Activated naive CD4-positive, alpha-beta T cell treated with anti-CD3 and anti-CD28 coated beads, Interleukin-2, amount 50 U/mL, for 24 hours (primary cell): ENCODE measurements at regions not wholly inside any gene's neighbourhood (a gene's known extent, or its start where the extent isn't known, plus 50 kb on each side); places are given as distances from the start of the nearest gene placed in this dataset.
"Not testable (repeated sequence)": the region's sequence is repeated elsewhere in the genome, so short reads cannot be mapped to it uniquely, and the experiment has no call there.

ENCODE experiments used
- H3K27ac Mint-ChIP-seq: one replicate; pipeline ENCODE4 v1.8.0; 2021; ENCODE audit warnings: mild to moderate bottlenecking, mixed read lengths
- H3K27me3 Mint-ChIP-seq: one replicate; pipeline ENCODE4 v1.8.0; 2021; ENCODE audit warnings: mixed read lengths
- H3K36me3 Mint-ChIP-seq: one replicate; pipeline ENCODE4 v1.8.0; 2021; ENCODE audit warnings: mixed read lengths
- H3K4me1 Mint-ChIP-seq: one replicate; pipeline ENCODE4 v1.8.0; 2021; ENCODE audit warnings: mixed read lengths
- H3K4me3 Mint-ChIP-seq: one replicate; pipeline ENCODE4 v1.8.0; 2021; ENCODE audit warnings: mild to moderate bottlenecking, mixed read lengths
- H3K9me3 Mint-ChIP-seq: one replicate; pipeline ENCODE4 v1.8.0; 2021; ENCODE audit warnings: mixed read lengths

GRCh38 chr12:16788506-16789203 is 182.7 kb upstream of the LMO3 start:
- no peaks in the 10 kb centered on the region for H3K36me3 Mint-ChIP-seq
- no peaks in the 10 kb centered on the region for H3K4me1 Mint-ChIP-seq
- no peak overlapping the region for H3K27ac Mint-ChIP-seq
- H3K9me3 Mint-ChIP-seq: peaks cover 6% of the 10 kb centered on the region
- no peaks in the 10 kb centered on the region for H3K27me3 Mint-ChIP-seq
- H3K4me3 Mint-ChIP-seq: no peak overlapping the region

GRCh38 chr12:16785953-16786352 is 180.0 kb upstream of the LMO3 start:
- Mint-ChIP-seq H3K9me3 (peaks cover 8% of the 10 kb centered on the region), H3K27ac (no peak overlapping the region), H3K36me3 (no peaks in the 10 kb centered on the region), H3K27me3 (no peaks in the 10 kb centered on the region), H3K4me1 (no peaks in the 10 kb centered on the region), H3K4me3 (no peak overlapping the region)

GRCh38 chr12:16785524-16785923 is 179.6 kb upstream of the LMO3 start:
- H3K27me3 Mint-ChIP-seq: no peaks in the 10 kb centered on the region
- no peaks in the 10 kb centered on the region for H3K4me1 Mint-ChIP-seq
- H3K27ac Mint-ChIP-seq: no peak overlapping the region

GRCh38 chr12:16769129-16769528 is 163.2 kb upstream of the LMO3 start:
- H3K4me1 Mint-ChIP-seq, H3K36me3 Mint-ChIP-seq, H3K27ac Mint-ChIP-seq, H3K4me3 Mint-ChIP-seq, H3K9me3 Mint-ChIP-seq, H3K27me3 Mint-ChIP-seq: not testable (repeated sequence)

More at GRCh38 chr12:16785524-16785923, 179.6 kb upstream of the LMO3 start:
- H3K9me3 Mint-ChIP-seq: peaks cover 9% of the 10 kb centered on the region
- H3K4me3 Mint-ChIP-seq: no peak overlapping the region
- H3K36me3 Mint-ChIP-seq: no peaks in the 10 kb centered on the region

GRCh38 chr12:16766736-16767135 is 160.8 kb upstream of the LMO3 start:
- no peak overlapping the region for H3K4me3 Mint-ChIP-seq

GRCh38 chr12:16763901-16764300 is 157.9 kb upstream of the LMO3 start:
- Mint-ChIP-seq H3K27me3 (no peaks in the 10 kb centered on the region), H3K4me3 (no peak overlapping the region), H3K36me3 (no peaks in the 10 kb centered on the region), H3K9me3 (peaks cover 9% of the 10 kb centered on the region), H3K27ac (no peak overlapping the region), H3K4me1 (no peaks in the 10 kb centered on the region)

More at GRCh38 chr12:16766736-16767135, 160.8 kb upstream of the LMO3 start:
- Mint-ChIP-seq H3K36me3 (no peaks in the 10 kb centered on the region), H3K27me3 (no peaks in the 10 kb centered on the region), H3K9me3 (peaks cover 10% of the 10 kb centered on the region), H3K4me1 (no peaks in the 10 kb centered on the region), H3K27ac (no peak overlapping the region)

GRCh38 chr12:16756833-16757555 is 151.0 kb upstream of the LMO3 start:
- H3K9me3 Mint-ChIP-seq: peaks cover 4% of the 10 kb centered on the region
- no peaks in the 10 kb centered on the region for H3K27me3 Mint-ChIP-seq
- no peak overlapping the region for H3K4me3 Mint-ChIP-seq
- H3K27ac Mint-ChIP-seq: no peak overlapping the region
- no peaks in the 10 kb centered on the region for H3K36me3 Mint-ChIP-seq
- no peaks in the 10 kb centered on the region for H3K4me1 Mint-ChIP-seq

GRCh38 chr12:16730772-16731171 is 124.8 kb upstream of the LMO3 start:
- no peak overlapping the region for H3K27ac Mint-ChIP-seq
- no peak overlapping the region for H3K4me3 Mint-ChIP-seq
- H3K36me3 Mint-ChIP-seq: no peaks in the 10 kb centered on the region
- H3K27me3 Mint-ChIP-seq: no peaks in the 10 kb centered on the region
- no peaks in the 10 kb centered on the region for H3K4me1 Mint-ChIP-seq
- no peaks in the 10 kb centered on the region for H3K9me3 Mint-ChIP-seq

GRCh38 chr12:16726879-16727278 is 120.9 kb upstream of the LMO3 start:
- no peak overlapping the region for H3K4me3 Mint-ChIP-seq
- H3K36me3 Mint-ChIP-seq: no peaks in the 10 kb centered on the region
- no peaks in the 10 kb centered on the region for H3K4me1 Mint-ChIP-seq
- H3K27ac Mint-ChIP-seq: no peak overlapping the region
- no peaks in the 10 kb centered on the region for H3K27me3 Mint-ChIP-seq
- H3K9me3 Mint-ChIP-seq: no peaks in the 10 kb centered on the region

GRCh38 chr12:16719713-16720416 is 113.9 kb upstream of the LMO3 start:
- Mint-ChIP-seq H3K4me3 (no peak overlapping the region), H3K9me3 (no peaks in the 10 kb centered on the region), H3K4me1 (no peaks in the 10 kb centered on the region), H3K36me3 (no peaks in the 10 kb centered on the region), H3K27me3 (no peaks in the 10 kb centered on the region), H3K27ac (no peak overlapping the region)

- H3K27ac Mint-ChIP-seq: no peak overlapping the region
- H3K27me3 Mint-ChIP-seq: no peaks in the 10 kb centered on the region
- no peak overlapping the region for H3K4me3 Mint-ChIP-seq
- no peaks in the 10 kb centered on the region for H3K4me1 Mint-ChIP-seq
- H3K36me3 Mint-ChIP-seq: no peaks in the 10 kb centered on the region
- H3K9me3 Mint-ChIP-seq: no peaks in the 10 kb centered on the region
These were observed 111.0 kb upstream of the LMO3 start for GRCh38 chr12:16716928-16717327.

GRCh38 chr12:16692099-16692498 is 86.1 kb upstream of the LMO3 start:
- H3K9me3 Mint-ChIP-seq: no peaks in the 10 kb centered on the region
- H3K27ac Mint-ChIP-seq: no peak overlapping the region
- H3K4me1 Mint-ChIP-seq: no peaks in the 10 kb centered on the region
- H3K27me3 Mint-ChIP-seq: no peaks in the 10 kb centered on the region
- H3K4me3 Mint-ChIP-seq: no peak overlapping the region
- no peaks in the 10 kb centered on the region for H3K36me3 Mint-ChIP-seq

GRCh38 chr12:16691624-16692023 is 85.7 kb upstream of the LMO3 start:
- H3K36me3 Mint-ChIP-seq: no peaks in the 10 kb centered on the region
- H3K9me3 Mint-ChIP-seq: no peaks in the 10 kb centered on the region
- H3K27me3 Mint-ChIP-seq: no peaks in the 10 kb centered on the region
- no peaks in the 10 kb centered on the region for H3K4me1 Mint-ChIP-seq
- no peak overlapping the region for H3K27ac Mint-ChIP-seq
- H3K4me3 Mint-ChIP-seq: no peak overlapping the region

GRCh38 chr12:16688200-16688599 is 82.2 kb upstream of the LMO3 start:
- no peak overlapping the region for H3K4me3 Mint-ChIP-seq
- H3K36me3 Mint-ChIP-seq: no peaks in the 10 kb centered on the region
- no peaks in the 10 kb centered on the region for H3K9me3 Mint-ChIP-seq
- H3K4me1 Mint-ChIP-seq: no peaks in the 10 kb centered on the region
- H3K27me3 Mint-ChIP-seq: no peaks in the 10 kb centered on the region
- H3K27ac Mint-ChIP-seq: no peak overlapping the region

- no peaks in the 10 kb centered on the region for H3K4me1 Mint-ChIP-seq
- H3K27me3 Mint-ChIP-seq: no peaks in the 10 kb centered on the region
- H3K27ac Mint-ChIP-seq: no peak overlapping the region
- H3K9me3 Mint-ChIP-seq: no peaks in the 10 kb centered on the region
- H3K36me3 Mint-ChIP-seq: no peaks in the 10 kb centered on the region
- H3K4me3 Mint-ChIP-seq: no peak overlapping the region
These were observed 79.1 kb upstream of the LMO3 start for GRCh38 chr12:16685107-16685506.

- Mint-ChIP-seq H3K9me3 (no peaks in the 10 kb centered on the region), H3K4me1 (no peaks in the 10 kb centered on the region), H3K36me3 (no peaks in the 10 kb centered on the region), H3K27me3 (no peaks in the 10 kb centered on the region), H3K27ac (no peak overlapping the region), H3K4me3 (no peak overlapping the region)
These were observed 75.2 kb upstream of the LMO3 start for GRCh38 chr12:16681196-16681595.
